ENCODE measurements at regions not wholly inside any gene's neighbourhood (a gene's known extent, or its start where the extent isn't known, plus 50 kb on each side); places are given as distances from the start of the nearest gene placed in this dataset.
"Not testable (repeated sequence)": the region's sequence is repeated elsewhere in the genome, so short reads cannot be mapped to it uniquely, and the experiment has no call there.

DNA sequence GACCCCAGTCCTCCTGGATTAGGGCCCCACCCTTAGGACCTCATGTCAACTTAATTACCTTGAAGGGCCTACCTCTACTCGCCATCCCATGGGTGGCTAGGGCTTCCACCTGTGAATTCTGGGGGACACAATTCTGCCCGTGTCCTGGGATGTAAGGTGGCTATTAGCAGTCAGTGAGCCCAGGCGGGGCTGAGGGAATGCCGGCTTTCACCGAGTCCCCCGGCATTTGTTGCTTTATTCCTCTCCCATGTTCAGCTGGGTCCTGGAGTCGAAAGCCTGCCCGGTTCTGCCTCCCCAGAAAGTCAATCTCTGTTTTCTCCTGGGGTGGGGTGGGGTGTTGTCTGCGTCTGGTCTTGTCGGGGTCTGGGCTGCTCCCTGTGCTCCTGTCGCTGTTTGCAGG, 125.6 kb downstream of the GLRX3 start:
- no peak for DNase-seq (ENCODE audit: low spot score)

GRCh38 chr10:130263289-130263688, 127.1 kb downstream of the GLRX3 start:
- no peak for DNase-seq (ENCODE audit: low spot score)

DNA sequence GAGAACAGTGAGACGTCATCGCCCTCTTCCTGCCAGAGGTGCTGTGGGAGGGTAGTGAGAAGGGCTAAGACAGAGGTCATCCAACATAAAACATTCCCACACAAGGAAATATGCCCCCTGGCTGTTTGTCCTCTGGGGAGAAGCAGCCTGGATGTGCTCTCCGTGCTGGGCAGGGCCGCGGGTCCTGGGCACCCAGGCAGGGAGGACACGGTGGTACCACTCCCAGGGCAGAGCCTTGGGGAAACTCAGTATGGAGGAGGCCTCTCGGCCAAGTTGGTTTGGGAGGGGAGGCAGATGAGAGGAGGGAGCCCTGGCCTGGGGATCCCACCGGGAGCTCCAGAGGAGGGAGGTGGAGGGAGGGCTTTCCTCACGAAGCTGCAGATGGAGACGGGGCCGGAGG, 129.4 kb downstream of the GLRX3 start:
- no peak for DNase-seq (ENCODE audit: low spot score)

- DNase-seq (ENCODE audit: low spot score), result no peak
Observed at GRCh38 chr10:130282492-130283218, 146.5 kb downstream of the GLRX3 start.

DNA sequence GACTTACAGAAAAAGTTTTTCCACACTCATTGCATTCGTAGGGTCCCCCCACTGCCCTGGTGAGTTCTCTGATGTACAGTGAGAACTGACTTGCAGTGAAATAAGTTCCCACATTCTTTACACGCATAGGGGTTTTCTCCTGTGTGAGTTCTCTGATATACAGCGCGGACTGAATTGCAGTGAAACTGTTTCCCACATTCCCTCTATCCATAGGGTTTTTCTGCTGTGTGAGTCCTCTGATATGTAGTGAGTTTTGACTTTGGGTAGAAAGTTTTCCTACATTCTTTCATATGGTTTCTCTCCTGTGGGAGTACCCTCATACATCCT, 147.0 kb downstream of the GLRX3 start:
- DNase-seq (ENCODE audit: low spot score), result no peak

DNA sequence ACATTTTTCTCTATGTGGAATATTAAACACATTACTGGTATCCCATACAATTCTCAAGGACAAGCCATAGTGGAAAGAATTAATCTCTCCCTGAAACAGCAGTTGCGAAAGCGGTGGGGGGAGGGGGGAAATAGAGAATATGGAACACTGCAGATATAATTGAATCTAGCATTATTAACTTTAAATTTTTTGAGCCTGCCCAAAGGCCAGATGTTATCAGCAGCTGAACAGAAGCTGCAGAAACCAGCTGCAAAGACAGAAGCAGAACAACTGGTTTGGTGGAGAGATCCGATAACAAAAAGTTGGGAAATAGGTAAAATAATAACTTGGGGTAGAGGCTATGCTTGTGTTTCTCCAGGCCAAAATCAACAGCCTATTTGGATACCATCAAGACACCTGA, 159.6 kb downstream of the GLRX3 start:
- DNase-seq (ENCODE audit: low spot score), result not testable (repeated sequence)

DNA sequence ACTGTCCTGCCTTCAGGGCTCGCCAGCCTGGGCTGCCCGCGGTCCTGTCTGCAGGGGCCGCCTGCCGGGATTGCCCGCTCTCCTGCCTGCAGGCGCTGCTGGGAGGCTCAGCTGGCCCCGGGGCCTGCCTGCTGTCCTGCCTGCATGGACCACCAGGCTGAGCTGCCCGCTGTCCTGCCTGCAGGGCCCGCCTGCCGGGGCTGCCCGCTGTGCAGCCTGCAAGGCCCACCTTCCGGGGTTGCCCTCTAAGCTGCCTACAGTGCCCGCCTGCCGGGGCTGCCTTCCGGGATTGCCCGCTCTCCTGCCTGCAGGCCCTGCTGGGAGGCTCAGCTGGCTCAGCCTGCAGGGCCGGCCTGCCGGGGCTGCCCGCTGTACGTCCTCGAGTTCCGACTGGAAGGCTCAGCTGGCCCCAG, 164.4 kb downstream of the GLRX3 start:
- DNase-seq (ENCODE audit: low spot score), result peak; percentile 60

DNA sequence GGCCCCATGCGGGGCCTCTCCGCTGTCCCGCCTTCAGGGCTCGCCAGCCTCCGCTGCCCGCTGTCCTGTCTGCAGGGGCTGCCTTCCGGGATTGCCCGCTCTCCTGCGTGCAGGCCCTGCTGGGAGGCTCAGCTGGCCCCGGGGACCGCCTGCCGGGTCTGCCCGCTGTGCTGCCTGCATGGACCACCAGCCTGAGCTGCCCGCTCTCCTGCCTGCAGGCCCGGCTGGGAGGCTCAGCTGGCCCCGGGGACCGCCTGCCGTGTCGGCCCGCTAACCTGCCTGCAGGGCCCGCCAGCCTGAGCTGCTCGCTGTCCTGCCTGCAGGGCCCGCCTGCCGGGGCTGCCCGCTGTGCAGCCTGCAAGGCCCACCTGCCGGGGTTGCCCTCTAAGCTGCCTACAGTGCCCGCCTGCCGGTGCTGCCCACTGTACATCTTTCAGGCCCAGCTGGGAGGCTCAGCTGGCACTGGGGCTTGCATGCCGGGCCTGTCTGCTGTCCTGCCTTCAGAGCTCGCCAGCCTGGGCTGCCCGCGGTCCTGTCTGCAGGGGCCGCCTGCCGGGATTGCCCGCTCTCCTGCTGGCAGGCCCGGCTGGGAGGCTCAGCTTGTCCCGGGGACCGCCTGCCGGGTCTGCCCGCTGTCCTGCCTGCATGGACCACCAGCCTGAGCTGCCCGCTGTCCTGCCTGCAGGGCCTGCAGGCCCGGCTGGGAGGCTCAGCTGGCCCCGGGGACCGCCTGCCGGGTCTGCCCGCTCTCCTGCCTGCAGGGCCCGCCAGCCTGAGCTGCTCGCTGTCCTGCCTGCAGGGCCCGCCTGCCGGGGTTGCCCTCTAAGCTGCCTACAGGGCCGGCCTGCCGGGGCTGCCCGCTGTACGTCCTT, 165.1 kb downstream of the GLRX3 start:
- DNase-seq (ENCODE audit: low spot score), result peak; percentile 70

GRCh38 chr10:130326954-130327353, 190.8 kb downstream of the GLRX3 start:
- no peak for DNase-seq (ENCODE audit: low spot score)

DNA sequence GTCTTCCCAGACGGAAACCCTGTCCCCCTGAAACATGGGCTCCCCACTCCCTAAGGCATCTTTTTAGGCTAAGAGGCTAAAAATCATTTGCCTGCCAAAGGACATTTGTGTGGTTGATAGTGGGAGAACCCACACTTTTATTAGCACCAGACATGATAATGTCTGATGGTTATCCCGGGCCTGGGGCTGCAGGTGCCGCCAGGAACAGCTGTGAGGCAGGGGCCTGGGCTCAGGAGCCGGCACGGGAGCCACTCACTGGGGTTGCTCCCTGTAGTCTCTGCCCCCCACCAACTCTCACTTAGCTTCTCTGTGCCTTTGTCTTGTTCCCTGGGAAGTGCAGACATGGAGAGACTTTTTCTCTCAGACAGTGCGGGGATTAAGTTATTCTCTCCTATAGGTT, 193.6 kb downstream of the GLRX3 start:
- DNase-seq (ENCODE audit: low spot score), result no peak

DNA sequence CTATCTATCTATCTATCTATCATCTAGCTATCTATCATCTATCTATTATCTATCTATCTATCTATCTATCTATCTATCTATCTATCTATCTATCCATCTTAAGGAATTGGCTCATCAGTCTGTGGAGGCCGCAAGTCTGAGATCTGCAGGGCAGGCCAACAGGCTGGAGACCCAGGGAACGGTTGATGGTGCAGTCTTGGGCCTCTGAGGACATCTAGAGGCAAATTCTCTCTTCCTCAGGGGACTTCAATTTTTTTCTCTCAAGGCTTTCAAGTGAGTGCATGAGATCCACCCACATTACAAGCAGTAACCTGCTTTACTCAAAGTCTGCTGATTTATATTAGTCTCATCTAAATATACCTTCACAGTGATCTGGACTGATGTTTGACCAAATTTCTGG, 197.0 kb downstream of the GLRX3 start:
- no peak for DNase-seq (ENCODE audit: low spot score)

- no peak for DNase-seq (ENCODE audit: low spot score)
Observed at GRCh38 chr10:130335336-130335735, 199.1 kb downstream of the GLRX3 start.

DNA sequence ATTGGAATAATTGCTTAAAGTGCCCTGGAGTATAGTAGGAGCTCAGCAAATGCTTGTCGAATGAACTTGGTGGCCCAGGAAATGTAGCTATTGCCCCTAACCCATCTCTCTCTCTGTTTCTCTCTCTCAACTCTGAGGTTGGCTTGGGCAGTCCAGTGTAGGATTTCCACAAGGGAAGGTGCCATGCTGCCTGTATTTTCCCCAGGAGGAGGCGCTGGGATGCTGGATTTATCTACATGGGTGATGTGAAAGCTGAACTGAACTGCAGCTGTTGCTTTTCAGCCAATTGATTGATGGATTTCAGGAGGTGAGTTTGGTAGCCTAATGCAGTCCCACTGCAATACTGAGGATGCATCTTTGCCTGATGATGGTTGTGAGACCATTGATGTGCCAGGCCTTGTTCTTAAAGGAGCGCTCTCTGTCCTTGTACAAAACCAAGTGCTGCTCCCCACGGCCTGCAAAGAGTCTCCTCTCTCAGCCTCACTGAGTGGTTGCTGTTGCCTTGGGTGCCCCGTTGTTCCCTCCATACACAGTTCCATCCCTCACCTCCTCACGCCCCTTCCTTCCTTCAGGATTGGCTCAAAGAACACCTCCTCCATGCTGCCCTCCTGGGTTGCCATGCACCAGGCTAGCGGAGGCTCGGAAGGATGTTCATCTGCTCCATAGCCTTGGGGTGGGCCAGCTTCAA, 200.6 kb downstream of the GLRX3 start:
- DNase-seq (ENCODE audit: low spot score), result no peak

DNA sequence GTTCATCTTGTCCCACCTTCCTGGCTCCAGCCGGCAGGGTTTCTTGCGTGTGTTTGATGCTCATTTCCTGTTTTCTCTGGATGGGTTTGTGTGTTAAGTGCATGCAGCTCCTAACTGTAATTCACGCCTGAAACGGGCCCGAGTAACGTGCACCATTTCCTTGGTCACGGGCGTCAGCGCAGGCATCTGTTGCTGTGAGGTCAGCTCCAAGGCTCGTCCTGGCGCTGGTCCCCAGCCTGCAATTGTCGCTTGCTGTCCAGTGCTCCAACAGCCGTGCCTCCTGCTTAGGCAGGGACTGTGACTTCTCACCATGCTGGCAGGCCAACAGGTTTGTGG, 201.1 kb downstream of the GLRX3 start:
- DNase-seq (ENCODE audit: low spot score), result no peak

GRCh38 chr10:130337696-130338635, 201.8 kb downstream of the GLRX3 start:
- DNase-seq (ENCODE audit: low spot score), result no peak

GRCh38 chr10:130338636-130339024, 202.4 kb downstream of the GLRX3 start:
- DNase-seq (ENCODE audit: low spot score), result no peak

DNA sequence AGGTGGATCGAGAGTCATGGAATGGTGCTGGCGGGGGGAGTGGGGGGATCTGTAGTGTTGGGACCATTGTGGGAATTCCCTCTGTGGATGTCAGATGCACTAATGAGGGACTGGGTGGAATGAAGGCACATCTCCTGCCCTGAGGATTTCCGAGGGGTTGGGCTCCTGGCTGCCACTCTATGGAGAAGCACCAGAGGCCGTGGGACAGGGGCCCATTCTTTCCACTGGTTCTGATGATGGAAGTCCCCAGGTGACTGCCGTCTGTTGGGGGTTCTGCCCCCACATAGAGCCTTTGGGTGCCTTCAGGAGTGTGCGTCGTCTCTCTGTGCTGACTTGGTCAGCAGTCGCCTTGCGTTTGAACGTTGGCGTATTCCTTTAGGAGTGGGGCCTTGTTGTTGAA, 202.9 kb downstream of the GLRX3 start:
- DNase-seq (ENCODE audit: low spot score), result no peak

DNA sequence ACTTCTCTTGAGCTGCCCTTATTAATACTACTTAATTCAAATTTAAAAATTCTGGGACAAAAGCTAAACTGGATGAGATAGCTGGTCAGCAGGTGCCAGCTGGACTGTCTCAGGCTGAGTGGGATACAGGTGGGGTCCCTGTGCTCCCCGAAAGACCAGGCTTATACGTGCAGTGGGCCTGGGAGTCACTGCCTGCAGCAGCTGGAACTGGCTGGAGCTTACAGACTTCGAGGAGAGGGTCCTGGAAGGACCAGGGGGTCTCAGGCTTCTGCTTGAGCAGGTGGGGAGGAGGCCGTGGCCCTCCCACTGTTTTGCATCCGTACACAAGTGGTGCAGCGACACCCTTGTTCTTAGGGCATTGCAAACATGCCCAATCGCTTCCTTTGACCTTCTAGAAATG, 203.7 kb downstream of the GLRX3 start:
- no peak for DNase-seq (ENCODE audit: low spot score)

GRCh38 chr10:130340816-130341215, 204.6 kb downstream of the GLRX3 start:
- no peak for DNase-seq (ENCODE audit: low spot score)

DNA sequence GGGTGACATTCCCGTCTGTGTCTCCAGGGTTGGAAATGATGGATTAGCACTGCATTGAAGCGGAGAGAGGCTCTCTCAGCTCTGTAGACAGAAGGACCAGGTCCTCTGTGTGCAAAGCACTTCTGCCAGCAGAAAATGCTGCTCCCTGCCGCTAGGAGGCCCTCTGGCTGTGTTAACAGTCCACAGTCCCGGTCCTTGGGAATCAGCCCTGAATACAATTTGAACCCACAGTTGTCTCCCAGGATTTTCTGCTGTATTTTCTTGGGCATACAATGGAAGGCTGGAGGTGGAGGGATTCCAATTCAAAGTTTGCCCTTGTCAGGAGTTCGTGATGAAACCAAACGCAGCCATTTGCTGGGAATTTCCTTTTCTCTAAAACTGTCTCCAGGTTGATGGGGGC, 205.2 kb downstream of the GLRX3 start:
- DNase-seq (ENCODE audit: low spot score), result no peak

DNA sequence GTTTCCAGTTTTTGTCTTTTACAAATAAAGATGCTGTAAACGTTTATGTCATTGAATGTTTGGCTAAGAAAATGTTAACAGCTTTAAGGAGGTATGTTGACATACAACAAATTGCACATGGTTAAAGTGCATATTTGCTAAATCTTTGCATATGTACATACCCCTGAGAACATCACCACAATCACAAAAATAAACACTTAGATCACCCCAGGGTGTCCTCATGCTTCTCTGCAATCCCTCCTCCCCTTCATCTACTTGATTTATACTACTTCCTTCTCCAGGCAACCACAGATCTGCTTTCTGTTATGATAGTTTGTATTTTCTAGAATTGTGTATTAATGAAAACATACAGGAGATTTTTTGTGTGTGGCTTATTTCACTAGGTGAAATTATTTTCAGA, 209.5 kb downstream of the GLRX3 start:
- no peak for DNase-seq (ENCODE audit: low spot score)

GRCh38 chr10:130350996-130351395, 214.8 kb downstream of the GLRX3 start:
- no peak for DNase-seq (ENCODE audit: low spot score)

All from H4 (cell line).